HG03045 (cell line): ENCODE measurements at regions not wholly inside any gene's neighbourhood (a gene's known extent, or its start where the extent isn't known, plus 50 kb on each side); places are given as distances from the start of the nearest gene placed in this dataset.
"Not testable (repeated sequence)": the region's sequence is repeated elsewhere in the genome, so short reads cannot be mapped to it uniquely, and the experiment has no call there.

ENCODE experiments used
- ATAC-seq: cut with Tn5 transposase; IDR thresholded peaks from one replicate; pipeline ENCODE4 v1.9.1; 2021; ENCODE audit warnings: mild to moderate bottlenecking, moderate library complexity; ENCODE audit not compliant: unreplicated experiment

- no peak for ATAC-seq
Measured at GRCh38 chr14:54010981-54011380, 54.4 kb upstream of the BMP4 start.

- no peak for ATAC-seq
Measured at GRCh38 chr14:54023027-54023426, 66.4 kb upstream of the BMP4 start.

GRCh38 chr14:54025661-54026060, 69.0 kb upstream of the BMP4 start:
- no peak for ATAC-seq

GRCh38 chr14:54026671-54027070, 70.0 kb upstream of the BMP4 start:
- no peak for ATAC-seq

GRCh38 chr14:54030996-54031395, 74.4 kb upstream of the BMP4 start:
- not testable (repeated sequence) for ATAC-seq

GRCh38 chr14:54033285-54033684, 76.7 kb upstream of the BMP4 start:
- not testable (repeated sequence) for ATAC-seq

- ATAC-seq = no peak
Measured at GRCh38 chr14:54038724-54039123, 82.1 kb upstream of the BMP4 start.

GRCh38 chr14:54039311-54039710, 82.7 kb upstream of the BMP4 start:
- no peak for ATAC-seq

- ATAC-seq = no peak
Measured at GRCh38 chr14:54040846-54041245, 84.2 kb upstream of the BMP4 start.

GRCh38 chr14:54046250-54046649, 89.6 kb upstream of the BMP4 start:
- ATAC-seq = no peak

GRCh38 chr14:54047645-54048308, 91.2 kb upstream of the BMP4 start:
- no peak for ATAC-seq

GRCh38 chr14:54048311-54048710, 91.7 kb upstream of the BMP4 start:
- ATAC-seq = no peak

- ATAC-seq = no peak
Measured at GRCh38 chr14:54048736-54049135, 92.1 kb upstream of the BMP4 start.

- no peak for ATAC-seq
Measured at GRCh38 chr14:54050759-54051158, 94.1 kb upstream of the BMP4 start.

- ATAC-seq = no peak
Measured at GRCh38 chr14:54052696-54053385, 96.2 kb upstream of the BMP4 start.

GRCh38 chr14:54053386-54053745, 96.7 kb upstream of the BMP4 start:
- ATAC-seq = no peak

- ATAC-seq = no peak
Measured at GRCh38 chr14:54058505-54058904, 101.9 kb upstream of the BMP4 start.

GRCh38 chr14:54083549-54084239, 127.1 kb upstream of the BMP4 start:
- ATAC-seq = no peak

- ATAC-seq = no peak
Measured at GRCh38 chr14:54085232-54085761, 128.7 kb upstream of the BMP4 start.

- ATAC-seq = no peak
Measured at GRCh38 chr14:54085841-54086240, 129.2 kb upstream of the BMP4 start.

GRCh38 chr14:54086767-54087166, 130.1 kb upstream of the BMP4 start:
- no peak for ATAC-seq

- no peak for ATAC-seq
Measured at GRCh38 chr14:54087376-54087775, 130.8 kb upstream of the BMP4 start.
